H1 (cell line): ENCODE measurements at regions not wholly inside any gene's neighbourhood (a gene's known extent, or its start where the extent isn't known, plus 50 kb on each side); places are given as distances from the start of the nearest gene placed in this dataset.

ENCODE experiments used
- BACH1 ChIP-seq: IDR thresholded peaks from 2 replicates; pipeline ENCODE4 v1.6.1; 2012; ENCODE audit warnings: low read length, improper control_type of control experiment
- CBX5 ChIP-seq: fragments of 300-800, 300-1000 bp; sonication (generic); IDR thresholded peaks from 2 replicates; pipeline ENCODE4 v1.7.1; 2016; ENCODE audit warnings: antibody characterized with exemption, low read length, low read depth
- CBX8 ChIP-seq: fragments of 300-800, 300-1000 bp; sonication (generic); IDR thresholded peaks from 2 replicates; pipeline ENCODE4 v1.7.1; 2016; ENCODE audit warnings: low read depth, low read length, borderline replicate concordance
- EGR1 ChIP-seq: IDR thresholded peaks from 2 replicates; pipeline ENCODE4 v1.6.1; 2011; ENCODE audit warnings: low read depth, low read length, borderline replicate concordance
- EP300 ChIP-seq, 2 experiments: IDR thresholded peaks; 1 replicate in 1 of 2; 2 replicates in 1 of 2; pipeline ENCODE4 v1.6.1; 2011 to 2012; ENCODE audit warnings: low read depth in 2 of 2, low read length in 2 of 2, mild to moderate bottlenecking in 2 of 2, borderline replicate concordance in 1 of 2, inconsistent platforms in 1 of 2, moderate library complexity in 1 of 2
- JUND ChIP-seq: IDR thresholded peaks from 2 replicates; pipeline ENCODE4 v1.6.1; 2011; ENCODE audit warnings: mild to moderate bottlenecking, improper control_type of control experiment, low read length
- KDM1A ChIP-seq: fragments of 200-600, 300-600 bp; sonication (generic); IDR thresholded peaks from 2 replicates; pipeline ENCODE4 v1.7.1; 2016; ENCODE audit warnings: mild to moderate bottlenecking, low read length, borderline replicate concordance
- MAFK ChIP-seq: IDR thresholded peaks from 2 replicates; pipeline ENCODE4 v1.6.1; 2012; ENCODE audit warnings: low read depth, mild to moderate bottlenecking, improper control_type of control experiment, low read length
- NRF1 ChIP-seq: IDR thresholded peaks from 2 replicates; pipeline ENCODE4 v1.6.1; 2011; ENCODE audit warnings: mild to moderate bottlenecking, low read depth, low read length, improper control_type of control experiment
- RXRA ChIP-seq: IDR thresholded peaks from 2 replicates; pipeline ENCODE4 v1.6.1; 2011; ENCODE audit warnings: low read depth, mild to moderate bottlenecking, low read length, moderate library complexity; ENCODE audit not compliant: insufficient read depth
- SIN3A ChIP-seq, 2 experiments: IDR thresholded peaks in 1 of 2; conservative IDR thresholded peaks in 1 of 2; 2 replicates each; pipeline ENCODE4 v1.6.1; 2011 to 2012; ENCODE audit warnings: low read length in 2 of 2, improper control_type of control experiment in 1 of 2, low read depth in 1 of 2, mild to moderate bottlenecking in 1 of 2
- SIRT6 ChIP-seq: IDR thresholded peaks from one replicate; pipeline ENCODE4 v1.7.1; 2012; ENCODE audit warnings: low read length, inconsistent platforms
- SP1 ChIP-seq: IDR thresholded peaks from 2 replicates; pipeline ENCODE4 v1.6.1; 2011; ENCODE audit warnings: low read depth, low read length
- SUZ12 ChIP-seq: fragments of 200-600 bp; sonication (generic); IDR thresholded peaks from 2 replicates; pipeline ENCODE4 v1.6.1; 2012; ENCODE audit warnings: mild to moderate bottlenecking, inconsistent platforms, low read length, moderate library complexity, mixed read lengths
- YY1 ChIP-seq: IDR thresholded peaks from 2 replicates; pipeline ENCODE4 v1.6.1; 2011; ENCODE audit warnings: low read depth, mild to moderate bottlenecking, low read length
- TF ChIP-seq, protein P1 (sequence below): IDR thresholded peaks from 2 replicates; pipeline ENCODE4 v1.6.1; 2011; ENCODE audit warnings: low read depth, mild to moderate bottlenecking, low read length; ENCODE audit not compliant: insufficient read depth
- TF ChIP-seq, protein P2 (sequence below): IDR thresholded peaks from 2 replicates; pipeline ENCODE4 v1.6.1; 2012; ENCODE audit warnings: inconsistent platforms

DNA sequence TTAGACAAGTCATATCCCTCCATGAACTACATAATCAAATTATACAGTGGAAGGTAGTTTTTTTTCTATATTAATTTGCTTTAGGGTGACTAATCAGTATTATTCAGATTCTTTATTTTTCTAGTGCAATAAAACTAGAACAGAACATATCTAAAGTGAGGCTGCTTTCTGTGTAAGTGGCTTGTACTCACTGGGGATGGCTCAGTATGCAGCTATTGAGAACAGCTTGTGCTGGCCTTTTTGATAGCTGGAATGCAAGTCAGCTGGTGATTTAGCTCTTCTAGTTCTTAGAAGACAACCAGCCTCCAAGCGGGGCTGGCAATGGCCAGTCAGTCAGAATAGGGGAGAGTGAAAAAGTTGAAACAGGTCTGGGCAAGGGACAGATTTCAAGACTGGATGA is 119.4 kb downstream of the BLID start (continued):
- TF ChIP-seq MAFK, result no peak
- TF ChIP-seq YY1, result no peak
- TF ChIP-seq RXRA, result no peak
- TF ChIP-seq, protein P1, sequence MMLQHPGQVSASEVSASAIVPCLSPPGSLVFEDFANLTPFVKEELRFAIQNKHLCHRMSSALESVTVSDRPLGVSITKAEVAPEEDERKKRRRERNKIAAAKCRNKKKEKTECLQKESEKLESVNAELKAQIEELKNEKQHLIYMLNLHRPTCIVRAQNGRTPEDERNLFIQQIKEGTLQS, result no peak
- TF ChIP-seq EP300 (IDR thresholded peaks at IDR 0.05; ENCODE audit: borderline replicate concordance in 1 of 2, low read depth in 2 of 2, low read length in 2 of 2), result no peak
- no peak for TF ChIP-seq EGR1
- TF ChIP-seq SUZ12, result no peak
- TF ChIP-seq NRF1, result no peak
- TF ChIP-seq SP1, result no peak
- TF ChIP-seq, protein P2, sequence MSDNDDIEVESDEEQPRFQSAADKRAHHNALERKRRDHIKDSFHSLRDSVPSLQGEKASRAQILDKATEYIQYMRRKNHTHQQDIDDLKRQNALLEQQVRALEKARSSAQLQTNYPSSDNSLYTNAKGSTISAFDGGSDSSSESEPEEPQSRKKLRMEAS, result no peak
- no peak for TF ChIP-seq KDM1A
- TF ChIP-seq SIRT6, result no peak
- no peak for TF ChIP-seq CBX8
- no peak for TF ChIP-seq SIN3A (conservative IDR thresholded peaks at IDR 0.05 in 1 of 2, IDR thresholded peaks at IDR 0.05 in 1 of 2; ENCODE audit: low read depth in 1 of 2, low read length in 2 of 2)
- no peak for TF ChIP-seq CBX5
- no peak for TF ChIP-seq JUND
- no peak for TF ChIP-seq BACH1
